OCI-LY7 (cell line): ENCODE measurements at regions not wholly inside any gene's neighbourhood (a gene's known extent, or its start where the extent isn't known, plus 50 kb on each side); places are given as distances from the start of the nearest gene placed in this dataset.

ENCODE experiments used
- BruUV-seq: library from RNA; stranded (reverse); fragments of 400-500 nt; replicated peaks from 2 replicates; lab custom pipeline; 2021; lab: Mats Ljungman, UMichigan
- CTCF ChIA-PET: fragments of 300-600 bp; sonication (Branson Sonifier 250); formaldehyde crosslinking; loops from one replicate; lab custom pipeline; 2022; ENCODE audit warnings: antibody characterized with exemption; ENCODE audit not compliant: unreplicated experiment; lab: Charles Lee
- POLR2A ChIA-PET: fragments of 300-600 bp; sonication (Branson Sonifier 250); formaldehyde crosslinking; loops from one replicate; lab custom pipeline; 2022; ENCODE audit warnings: antibody characterized with exemption; lab: Charles Lee
- DNase-seq: peaks from one replicate; pipeline ENCODE4 v3.0.0-alpha.2; 2015; ENCODE audit warnings: low spot score
- H2AFZ ChIP-seq: fragments of 200-600 bp; sonication (generic), shearing (Covaris generic); 2 replicates; pipeline ENCODE4 v1.6.1; 2014; ENCODE audit warnings: mild to moderate bottlenecking, antibody characterized with exemption, low read length, moderate library complexity
- H3K27ac ChIP-seq: fragments of 200-600 bp; sonication (generic); 2 replicates; pipeline ENCODE4 v1.5.1; 2014; ENCODE audit warnings: mixed run types, low read depth, mild to moderate bottlenecking, moderate library complexity, low read length, inconsistent platforms; ENCODE audit not compliant: poor library complexity, severe bottlenecking
- H3K36me3 ChIP-seq: fragments of 200-600 bp; sonication (generic); 2 replicates; pipeline ENCODE4 v1.6.1; 2014; ENCODE audit warnings: mild to moderate bottlenecking, antibody characterized with exemption, low read length, moderate library complexity, mixed read lengths; ENCODE audit not compliant: insufficient read depth
- H3K4me1 ChIP-seq: fragments of 200-600 bp; sonication (generic); 2 replicates; pipeline ENCODE4 v1.5.1; 2014; ENCODE audit warnings: mild to moderate bottlenecking, low read length; ENCODE audit not compliant: insufficient read depth, poor library complexity, severe bottlenecking
- H3K4me2 ChIP-seq: fragments of 200-600 bp; sonication (generic); 2 replicates; pipeline ENCODE4 v1.6.1; 2014; ENCODE audit warnings: mild to moderate bottlenecking, low read length
- H3K4me3 ChIP-seq: fragments of 200-600 bp; sonication (generic); 2 replicates; pipeline ENCODE4 v1.5.1; 2014; ENCODE audit warnings: mild to moderate bottlenecking, low read depth, low read length; ENCODE audit not compliant: poor library complexity, severe bottlenecking
- H3K79me2 ChIP-seq: fragments of 200-600 bp; sonication (generic); 2 replicates; pipeline ENCODE4 v1.6.1; 2016; ENCODE audit warnings: low read depth, mild to moderate bottlenecking, low read length, moderate library complexity, mixed read lengths; ENCODE audit not compliant: insufficient read depth
- H3K9me2 ChIP-seq: fragments of 200-600 bp; sonication (generic); 2 replicates; pipeline ENCODE4 v1.6.1; 2016; ENCODE audit warnings: mild to moderate bottlenecking, low read length, mixed read lengths; ENCODE audit not compliant: insufficient read depth
- H3K9me3 ChIP-seq: fragments of 200-600 bp; sonication (generic); 2 replicates; pipeline ENCODE4 v1.6.1; 2014; ENCODE audit warnings: mild to moderate bottlenecking, mixed run types, low read length, mixed read lengths
- H4K20me1 ChIP-seq: fragments of 200-600 bp; sonication (generic); 2 replicates; pipeline ENCODE4 v1.6.1; 2014; ENCODE audit warnings: mild to moderate bottlenecking, antibody characterized with exemption, low read length, moderate library complexity, mixed read lengths; ENCODE audit not compliant: insufficient read depth
- EZH2phosphoT487 ChIP-seq: fragments of 200-600 bp; sonication (generic); IDR thresholded peaks from 2 replicates; pipeline ENCODE4 v1.6.1; 2018; ENCODE audit warnings: low read depth, borderline replicate concordance, mild to moderate bottlenecking, mixed run types, antibody characterized with exemption, low read length, moderate library complexity, mixed read lengths
- intact Hi-C: fragments of 100-400 bp; cut with micrococcal nuclease; formaldehyde crosslinking; loops from one replicate; pipeline ENCODE4 v1.10.0; 2022; ENCODE audit not compliant: unreplicated experiment
- TF ChIP-seq, protein P1 (sequence below): fragments of 200-600 bp; sonication (generic); conservative IDR thresholded peaks from 2 replicates; pipeline ENCODE4 v1.5.1; 2014; ENCODE audit warnings: mild to moderate bottlenecking, antibody characterized with exemption, low read length, moderate library complexity, mixed read lengths

DNA sequence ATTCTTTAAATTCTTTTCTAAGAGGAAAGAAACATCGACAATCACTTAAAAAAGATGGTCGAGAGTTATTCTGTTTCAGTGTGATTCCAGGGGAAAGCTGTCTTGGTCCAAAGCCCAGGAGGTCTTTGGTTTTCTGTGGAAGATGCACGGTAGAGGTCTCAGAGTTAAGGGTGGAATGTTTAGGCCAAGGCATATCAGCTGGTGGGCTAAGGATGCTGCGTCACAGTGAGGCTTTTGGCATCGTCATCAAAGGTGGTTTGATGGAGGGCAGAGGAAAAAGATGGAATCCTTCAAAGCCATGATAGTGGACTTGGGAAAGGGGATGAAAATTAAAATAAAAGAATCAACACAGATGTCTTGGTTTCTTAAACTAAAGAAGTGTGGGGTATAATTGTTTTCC, 137.3 kb upstream of the ANKH start:
- no TSS peak for BruUV-seq
- no peaks in the 10 kb centered on the region for H3K9me3 ChIP-seq
- POLR2A ChIA-PET = interaction anchor here (0.6 to 0.8 kb wide), 2 partner anchors 323 to 1726 kb away, joined by 3 read pairs; no protein-coding TSS in a partner anchor
- no peak for DNase-seq
- CTCF ChIA-PET = no interaction called here
- H3K4me1 ChIP-seq = no peaks in the 10 kb centered on the region
- H3K4me2 ChIP-seq = no peak overlapping the region
- intact Hi-C loops = no loop called here
- no peaks in the 10 kb centered on the region for H3K9me2 ChIP-seq
- H3K27ac ChIP-seq = no peak overlapping the region
- no peaks in the 10 kb centered on the region for H3K36me3 ChIP-seq
- TF ChIP-seq, protein P1, sequence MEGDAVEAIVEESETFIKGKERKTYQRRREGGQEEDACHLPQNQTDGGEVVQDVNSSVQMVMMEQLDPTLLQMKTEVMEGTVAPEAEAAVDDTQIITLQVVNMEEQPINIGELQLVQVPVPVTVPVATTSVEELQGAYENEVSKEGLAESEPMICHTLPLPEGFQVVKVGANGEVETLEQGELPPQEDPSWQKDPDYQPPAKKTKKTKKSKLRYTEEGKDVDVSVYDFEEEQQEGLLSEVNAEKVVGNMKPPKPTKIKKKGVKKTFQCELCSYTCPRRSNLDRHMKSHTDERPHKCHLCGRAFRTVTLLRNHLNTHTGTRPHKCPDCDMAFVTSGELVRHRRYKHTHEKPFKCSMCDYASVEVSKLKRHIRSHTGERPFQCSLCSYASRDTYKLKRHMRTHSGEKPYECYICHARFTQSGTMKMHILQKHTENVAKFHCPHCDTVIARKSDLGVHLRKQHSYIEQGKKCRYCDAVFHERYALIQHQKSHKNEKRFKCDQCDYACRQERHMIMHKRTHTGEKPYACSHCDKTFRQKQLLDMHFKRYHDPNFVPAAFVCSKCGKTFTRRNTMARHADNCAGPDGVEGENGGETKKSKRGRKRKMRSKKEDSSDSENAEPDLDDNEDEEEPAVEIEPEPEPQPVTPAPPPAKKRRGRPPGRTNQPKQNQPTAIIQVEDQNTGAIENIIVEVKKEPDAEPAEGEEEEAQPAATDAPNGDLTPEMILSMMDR = no peak
- TF ChIP-seq EZH2phosphoT487 = no peak
- no peak overlapping the region for H3K4me3 ChIP-seq
- H4K20me1 ChIP-seq = no peaks in the 10 kb centered on the region
- H3K79me2 ChIP-seq = no peaks in the 10 kb centered on the region
- H2AFZ ChIP-seq = no peak overlapping the region

- H3K36me3 ChIP-seq = no peaks in the 10 kb centered on the region
- ChIA-PET POLR2A (no interaction called here), CTCF (no interaction called here)
- DNase-seq = no peak
- TF ChIP-seq, protein P1 = no peak
- no peak for TF ChIP-seq EZH2phosphoT487
- H3K9me3 ChIP-seq = no peaks in the 10 kb centered on the region
- no peak overlapping the region for H3K4me2 ChIP-seq
- H3K79me2 ChIP-seq = no peaks in the 10 kb centered on the region
- no peaks in the 10 kb centered on the region for H4K20me1 ChIP-seq
- H3K9me2 ChIP-seq = no peaks in the 10 kb centered on the region
- BruUV-seq = no TSS peak
- intact Hi-C loops = no loop called here
- H3K4me1 ChIP-seq = no peaks in the 10 kb centered on the region
- no peak overlapping the region for H3K27ac ChIP-seq
- no peak overlapping the region for H3K4me3 ChIP-seq
- H2AFZ ChIP-seq = no peak overlapping the region
Measured at GRCh38 chr5:15008476-15008875, 136.9 kb upstream of the ANKH start.

DNA sequence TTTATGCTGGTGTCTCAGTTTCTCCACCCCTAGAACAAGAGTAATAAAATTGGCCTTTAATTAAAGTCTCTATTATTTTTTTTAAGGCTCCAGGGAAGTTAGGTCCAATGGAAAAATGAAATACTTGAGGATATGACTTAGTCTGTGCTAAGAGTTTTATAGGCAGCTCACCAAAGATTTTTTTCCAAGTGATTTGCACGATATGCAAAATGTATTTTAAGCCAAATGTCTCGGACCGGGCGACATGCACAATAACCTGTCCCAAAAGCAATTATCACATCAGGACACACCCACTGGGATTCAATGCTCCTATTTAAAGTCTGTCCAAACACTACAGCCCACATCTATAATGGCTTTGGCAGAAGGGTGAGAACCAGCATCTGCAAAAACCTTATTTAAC, 136.1 kb upstream of the ANKH start:
- TF ChIP-seq, protein P1 = no peak
- no peak for TF ChIP-seq EZH2phosphoT487
- no peaks in the 10 kb centered on the region for H3K4me1 ChIP-seq
- no peak for DNase-seq
- ChIA-PET POLR2A (no interaction called here), CTCF (no interaction called here)
- intact Hi-C loops = no loop called here
- H3K4me2 ChIP-seq = no peak overlapping the region
- no TSS peak for BruUV-seq
- no peaks in the 10 kb centered on the region for H4K20me1 ChIP-seq
- H3K79me2 ChIP-seq = no peaks in the 10 kb centered on the region
- H3K9me3 ChIP-seq = no peaks in the 10 kb centered on the region
- H3K36me3 ChIP-seq = no peaks in the 10 kb centered on the region
- no peak overlapping the region for H3K27ac ChIP-seq
- no peaks in the 10 kb centered on the region for H3K9me2 ChIP-seq
- no peak overlapping the region for H3K4me3 ChIP-seq
- H2AFZ ChIP-seq = no peak overlapping the region
